Esophagus (tissue), 2 donors: ENCODE measurements at regions not wholly inside any gene's neighbourhood (a gene's known extent, or its start where the extent isn't known, plus 50 kb on each side); places are given as distances from the start of the nearest gene placed in this dataset.

Source experiments
- H3K27ac ChIP-seq, 2 donors: one replicate each; pipeline ENCODE4 v1.5.1; 2013; ENCODE audit warnings: low read depth in 2 of 2, mild to moderate bottlenecking in 2 of 2, inconsistent platforms in 1 of 2, low read length in 1 of 2, moderate library complexity in 1 of 2
- H3K27me3 ChIP-seq, 2 donors: one replicate each; pipeline ENCODE4 v1.6.1; 2013; ENCODE audit warnings: low read length in 2 of 2, control low read depth in 1 of 2, mild to moderate bottlenecking in 1 of 2; ENCODE audit not compliant: insufficient read depth in 2 of 2, control insufficient read depth in 1 of 2
- H3K36me3 ChIP-seq, 2 donors: one replicate each; pipeline ENCODE4 v1.6.1; 2013; ENCODE audit warnings: low read length in 1 of 2; ENCODE audit not compliant: control insufficient read depth in 2 of 2, insufficient read depth in 2 of 2
- H3K4me1 ChIP-seq, 2 donors: one replicate each; pipeline ENCODE4 v1.6.1; 2013; ENCODE audit warnings: low read length in 1 of 2; ENCODE audit not compliant: control insufficient read depth in 2 of 2, insufficient read depth in 2 of 2
- H3K4me3 ChIP-seq, 2 donors: one replicate each; pipeline ENCODE4 v1.5.1; 2013; ENCODE audit warnings: low read length in 2 of 2, mild to moderate bottlenecking in 2 of 2, low read depth in 1 of 2, moderate library complexity in 1 of 2
- H3K9me3 ChIP-seq, 2 donors: one replicate each; pipeline ENCODE4 v1.6.1; 2013; ENCODE audit warnings: mild to moderate bottlenecking in 2 of 2, low read depth in 1 of 2, low read length in 1 of 2, moderate library complexity in 1 of 2; ENCODE audit not compliant: control insufficient read depth in 2 of 2, insufficient read depth in 1 of 2
- WGBS, 2 donors: extraction: QIAGEN DNeasy Blood & Tissue Kit; methylation state at CpG; one replicate each; pipeline ENCODE4 v1.1.7; 2013; 5-methylcytosine and 5-hydroxymethylcytosine counted together
- donor health status: healthy with polysubstance abuse.
- donor health status: Bipolar disorder and iron deficiency.

- 57 to 60% methylated on average over 4 of the region's 4 CpGs for WGBS, 2 donors
- no peaks in the 10 kb centered on the region for H3K4me1 ChIP-seq
Measured at GRCh38 chr15:47157827-47158226, 559.5 kb upstream of the SEMA6D start.

DNA sequence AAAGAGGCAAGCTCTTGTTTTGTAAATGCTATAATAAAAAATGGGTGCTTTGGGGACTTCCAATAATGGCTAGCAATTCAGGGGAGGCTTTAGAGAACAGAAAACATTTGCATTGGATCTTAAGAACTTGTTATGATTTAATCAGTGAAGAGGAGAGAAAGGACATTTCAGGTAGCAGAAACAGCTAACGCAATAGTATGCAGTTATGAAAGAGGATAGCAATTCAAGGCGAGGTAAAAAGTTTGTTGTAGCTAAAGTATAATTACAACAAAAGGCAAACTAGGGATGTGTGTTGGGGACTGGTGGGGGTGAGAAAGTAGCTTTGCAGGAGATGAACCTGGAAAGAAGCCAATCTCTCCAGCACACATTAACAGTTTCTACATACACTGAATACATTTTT, 558.7 kb upstream of the SEMA6D start:
- 70% methylated on average over 2 of the region's 2 CpGs for WGBS, 2 donors
- Histone ChIP-seq H3K4me3 (no peak overlapping the region), H3K4me1 (no peaks in the 10 kb centered on the region), H3K27ac (no peak overlapping the region), H3K36me3 (no peaks in the 10 kb centered on the region), H3K27me3 (no peaks in the 10 kb centered on the region), H3K9me3 (no peaks in the 10 kb centered on the region)

More at GRCh38 chr15:47157827-47158226, 559.5 kb upstream of the SEMA6D start:
- Histone ChIP-seq H3K4me3 (no peak overlapping the region), H3K27me3 (no peaks in the 10 kb centered on the region), H3K27ac (no peak overlapping the region), H3K36me3 (no peaks in the 10 kb centered on the region), H3K9me3 (no peaks in the 10 kb centered on the region)

DNA sequence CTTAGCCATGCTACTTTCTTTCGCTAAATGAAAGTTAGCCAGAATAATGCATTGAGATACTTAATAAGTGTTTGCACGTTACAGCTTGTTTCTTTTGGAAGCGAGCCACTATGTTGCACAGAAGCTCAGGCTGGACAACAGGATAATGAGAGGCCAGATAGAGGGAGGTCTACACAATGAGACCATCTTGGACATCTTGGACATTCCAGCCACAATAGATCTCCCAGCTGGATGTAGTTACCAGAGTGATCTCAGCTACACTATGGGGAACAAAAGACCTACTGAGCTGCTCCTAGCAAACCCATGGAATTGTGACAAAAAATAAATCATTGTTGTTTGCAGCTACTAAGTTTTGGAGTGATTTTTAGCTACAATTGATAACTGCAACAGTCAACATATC, 540.1 kb upstream of the SEMA6D start:
- no peak overlapping the region for H3K4me3 ChIP-seq
- H3K4me1 ChIP-seq = no peaks in the 10 kb centered on the region
- H3K36me3 ChIP-seq = no peaks in the 10 kb centered on the region
- H3K27ac ChIP-seq = no peak overlapping the region
- no peaks in the 10 kb centered on the region for H3K27me3 ChIP-seq
- WGBS, 2 donors = 59 to 72% methylated on average over 3 of the region's 3 CpGs
- H3K9me3 ChIP-seq = no peaks in the 10 kb centered on the region

GRCh38 chr15:47179988-47180387, 537.3 kb upstream of the SEMA6D start:
- H3K4me1 ChIP-seq = peaks cover 0 to 3% of the 10 kb centered on the region in 2 donors
- H3K27me3 ChIP-seq = peaks cover 0 to 6% of the 10 kb centered on the region in 2 donors
- no peaks in the 10 kb centered on the region for H3K9me3 ChIP-seq
- H3K27ac ChIP-seq = no peak overlapping the region
- H3K36me3 ChIP-seq = no peaks in the 10 kb centered on the region
- 34 to 54% methylated on average over 4 of the region's 4 CpGs for WGBS, 2 donors
- no peak overlapping the region for H3K4me3 ChIP-seq

GRCh38 chr15:47182818-47183217, 534.5 kb upstream of the SEMA6D start:
- H3K27ac ChIP-seq = no peak overlapping the region
- H3K4me1 ChIP-seq = peaks cover 0 to 3% of the 10 kb centered on the region in 2 donors
- 49 to 75% methylated on average over 2 of the region's 2 CpGs for WGBS, 2 donors
- no peak overlapping the region for H3K4me3 ChIP-seq
- no peaks in the 10 kb centered on the region for H3K9me3 ChIP-seq
- peaks cover 0 to 6% of the 10 kb centered on the region in 2 donors for H3K27me3 ChIP-seq
- H3K36me3 ChIP-seq = no peaks in the 10 kb centered on the region

GRCh38 chr15:47184003-47184907, 533.0 kb upstream of the SEMA6D start:
- no peak overlapping the region for H3K27ac ChIP-seq
- H3K9me3 ChIP-seq = no peaks in the 10 kb centered on the region
- WGBS, 2 donors = 2 to 3% methylated on average over 73 to 84 of the region's 84 CpGs
- H3K36me3 ChIP-seq = no peaks in the 10 kb centered on the region
- H3K27me3 ChIP-seq = peaks cover 0 to 6% of the 10 kb centered on the region in 2 donors
- peak overlapping the region; percentile 18 to 51 for H3K4me3 ChIP-seq
- H3K4me1 ChIP-seq = peaks cover 0 to 3% of the 10 kb centered on the region in 2 donors

- H3K27me3 ChIP-seq = peaks cover 0 to 6% of the 10 kb centered on the region in 2 donors
- WGBS, 2 donors = 9 to 10% methylated on average over 36 of the region's 36 CpGs
- peak overlapping the region; percentile 18 to 51 for H3K4me3 ChIP-seq
Measured at GRCh38 chr15:47184908-47185801, 532.1 kb upstream of the SEMA6D start.

GRCh38 chr15:47186075-47186474, 531.2 kb upstream of the SEMA6D start:
- Histone ChIP-seq H3K4me1 (peaks cover 0 to 3% of the 10 kb centered on the region in 2 donors), H3K9me3 (no peaks in the 10 kb centered on the region), H3K27me3 (peaks cover 0 to 6% of the 10 kb centered on the region in 2 donors), H3K27ac (no peak overlapping the region), H3K36me3 (no peaks in the 10 kb centered on the region), H3K4me3 (no peak overlapping the region)
- WGBS, 2 donors = 79 to 91% methylated on average over 3 of the region's 3 CpGs

More at GRCh38 chr15:47184908-47185801, 532.1 kb upstream of the SEMA6D start:
- peaks cover 0 to 3% of the 10 kb centered on the region in 2 donors for H3K4me1 ChIP-seq
- H3K27ac ChIP-seq = no peak overlapping the region
- H3K36me3 ChIP-seq = no peaks in the 10 kb centered on the region
- no peaks in the 10 kb centered on the region for H3K9me3 ChIP-seq

DNA sequence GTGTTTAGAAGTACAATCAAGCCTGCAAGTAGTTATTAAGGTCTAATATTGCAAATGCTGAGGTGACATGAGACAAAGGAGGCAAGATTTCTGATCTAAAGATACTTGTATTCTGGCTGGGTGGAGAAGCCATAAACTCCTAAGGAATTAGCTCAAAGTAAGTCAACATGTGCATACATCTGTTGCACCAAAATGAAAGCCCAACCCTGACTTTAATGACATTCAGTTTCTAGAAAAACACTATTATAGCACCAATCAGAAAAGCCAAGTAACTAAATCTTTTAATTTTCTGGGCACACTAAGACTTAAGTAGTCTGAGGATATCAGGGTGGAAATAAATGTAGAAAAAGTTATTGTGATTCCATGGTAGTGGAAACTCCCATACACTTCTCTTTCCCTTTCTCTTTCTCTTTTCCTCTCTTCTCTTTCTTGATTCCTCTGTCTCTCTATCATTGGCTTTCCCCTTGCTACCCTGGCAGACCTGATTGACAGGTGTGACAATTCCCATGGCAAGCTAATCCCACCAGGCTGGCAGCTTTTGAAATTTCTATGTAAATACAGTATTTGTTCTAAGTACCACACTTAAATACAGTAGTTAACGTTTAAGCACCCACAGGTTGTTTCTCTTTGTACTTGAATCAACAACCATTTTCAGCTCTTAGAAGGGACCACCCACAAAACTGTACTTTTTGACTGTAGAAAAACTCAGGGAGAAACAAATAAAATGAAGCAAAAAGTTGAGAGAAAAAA, 528.4 kb upstream of the SEMA6D start:
- H3K4me1 ChIP-seq = peaks cover 0 to 2% of the 10 kb centered on the region in 2 donors
- 36 to 56% methylated on average over 1 of the region's 1 CpG for WGBS, 2 donors
- no peak overlapping the region for H3K27ac ChIP-seq
- no peaks in the 10 kb centered on the region for H3K36me3 ChIP-seq
- H3K9me3 ChIP-seq = no peaks in the 10 kb centered on the region
- peaks cover 0 to 4% of the 10 kb centered on the region in 2 donors for H3K27me3 ChIP-seq
- no peak overlapping the region for H3K4me3 ChIP-seq
